ENCODE measurements at regions not wholly inside any gene's neighbourhood (a gene's known extent, or its start where the extent isn't known, plus 50 kb on each side); places are given as distances from the start of the nearest gene placed in this dataset.
A peak's percentile ranks its signal among the peaks of the same experiment; 100 is the strongest.

DNA sequence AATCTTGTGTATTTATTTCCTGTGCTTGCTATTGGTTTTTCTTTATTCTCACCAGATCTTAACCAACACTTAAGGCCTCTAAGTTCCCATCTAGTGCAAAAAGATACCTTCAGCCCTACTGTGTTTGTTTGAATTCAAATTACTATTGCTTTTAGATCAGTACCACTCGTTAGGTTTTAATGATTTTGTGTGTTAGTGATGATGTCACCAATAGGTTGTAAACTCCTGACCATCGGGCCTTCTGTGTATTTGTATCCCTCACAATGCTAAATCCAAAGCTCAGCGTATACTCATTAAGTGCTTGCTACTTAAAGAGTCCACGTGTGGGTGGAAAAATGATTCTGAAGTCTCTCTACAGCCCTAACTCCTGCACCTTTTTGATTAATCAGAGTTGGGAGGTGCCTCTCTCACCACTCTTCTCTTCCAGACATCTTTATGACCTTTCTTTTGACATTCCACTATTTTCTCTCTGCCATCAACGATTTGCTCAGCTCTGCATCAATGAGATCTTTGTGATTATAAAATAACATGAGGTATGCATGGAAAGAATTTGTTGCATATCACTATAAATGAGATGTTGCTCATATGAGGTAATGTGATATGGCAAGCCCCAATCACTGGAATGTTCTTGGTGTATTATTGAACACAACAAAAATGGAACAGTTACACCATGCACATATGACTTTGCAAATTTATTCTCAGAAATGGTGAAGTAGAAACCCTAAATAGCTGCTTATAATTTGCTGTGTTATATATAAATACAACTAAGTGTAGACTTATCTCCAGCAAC, 55.1 kb upstream of the LAMA2 start:
- no peak for DNase-seq (ENCODE audit: low spot score)
- TF ChIP-seq, protein P1, sequence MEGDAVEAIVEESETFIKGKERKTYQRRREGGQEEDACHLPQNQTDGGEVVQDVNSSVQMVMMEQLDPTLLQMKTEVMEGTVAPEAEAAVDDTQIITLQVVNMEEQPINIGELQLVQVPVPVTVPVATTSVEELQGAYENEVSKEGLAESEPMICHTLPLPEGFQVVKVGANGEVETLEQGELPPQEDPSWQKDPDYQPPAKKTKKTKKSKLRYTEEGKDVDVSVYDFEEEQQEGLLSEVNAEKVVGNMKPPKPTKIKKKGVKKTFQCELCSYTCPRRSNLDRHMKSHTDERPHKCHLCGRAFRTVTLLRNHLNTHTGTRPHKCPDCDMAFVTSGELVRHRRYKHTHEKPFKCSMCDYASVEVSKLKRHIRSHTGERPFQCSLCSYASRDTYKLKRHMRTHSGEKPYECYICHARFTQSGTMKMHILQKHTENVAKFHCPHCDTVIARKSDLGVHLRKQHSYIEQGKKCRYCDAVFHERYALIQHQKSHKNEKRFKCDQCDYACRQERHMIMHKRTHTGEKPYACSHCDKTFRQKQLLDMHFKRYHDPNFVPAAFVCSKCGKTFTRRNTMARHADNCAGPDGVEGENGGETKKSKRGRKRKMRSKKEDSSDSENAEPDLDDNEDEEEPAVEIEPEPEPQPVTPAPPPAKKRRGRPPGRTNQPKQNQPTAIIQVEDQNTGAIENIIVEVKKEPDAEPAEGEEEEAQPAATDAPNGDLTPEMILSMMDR (conservative IDR thresholded peaks at IDR 0.05; ENCODE audit: low read depth) = no peak
- POLR2A ChIA-PET (ENCODE audit: low non-redundant PET) = no interaction called here
- H3K27ac ChIP-seq = no peak overlapping the region
- CTCF ChIA-PET = no interaction called here

DNA sequence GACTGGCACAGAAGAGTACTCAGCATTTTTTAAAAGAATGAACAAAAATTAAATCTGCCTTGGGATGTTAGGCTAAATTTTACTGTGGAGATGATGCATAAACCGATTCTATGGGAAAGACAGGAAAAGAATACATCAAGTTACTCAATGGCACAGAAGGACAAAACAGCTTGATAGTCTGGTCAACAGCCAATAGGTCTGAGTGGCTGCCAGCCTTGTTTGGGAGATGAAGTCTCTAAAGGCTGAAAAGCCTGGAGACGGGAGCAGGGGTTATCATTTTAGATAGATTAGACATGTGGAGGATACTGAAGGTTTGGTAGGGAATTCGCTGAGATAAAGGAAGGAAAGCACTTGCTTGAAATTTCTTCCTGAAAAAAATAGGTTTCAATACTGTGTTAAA, 56.3 kb upstream of the LAMA2 start:
- no peak for DNase-seq (ENCODE audit: low spot score)

DNA sequence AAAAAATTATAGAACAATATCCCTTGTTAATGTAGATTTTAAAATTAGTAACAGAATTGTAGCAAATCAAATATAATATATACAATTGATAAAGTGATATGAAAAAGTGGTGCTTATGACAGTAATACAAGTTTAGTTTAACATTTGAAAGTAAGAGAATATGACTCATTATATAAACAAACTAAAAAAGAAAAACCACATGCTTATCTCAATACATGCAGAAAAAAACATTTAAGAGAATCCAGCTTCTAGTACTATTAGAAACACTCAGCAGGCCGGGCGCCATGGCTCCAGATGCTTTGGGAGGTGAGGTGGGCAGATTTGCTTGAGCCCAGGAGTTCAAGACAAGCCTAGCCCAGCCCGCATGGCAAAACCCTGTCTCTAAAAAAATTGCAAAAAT, 60.7 kb upstream of the LAMA2 start:
- POLR2A ChIA-PET (ENCODE audit: low non-redundant PET) = no interaction called here
- TF ChIP-seq, protein P1 (conservative IDR thresholded peaks at IDR 0.05; ENCODE audit: low read depth) = no peak
- no peak for DNase-seq (ENCODE audit: low spot score)
- CTCF ChIA-PET = interaction anchor here (0.6 kb wide), 1 partner anchor 19 kb away, joined by 3 read pairs; no protein-coding TSS in a partner anchor
- no peak overlapping the region for H3K27ac ChIP-seq

More for the DNA sequence above, 56.3 kb upstream of the LAMA2 start:
- CTCF ChIA-PET = no interaction called here
- no peak overlapping the region for H3K27ac ChIP-seq
- POLR2A ChIA-PET (ENCODE audit: low non-redundant PET) = no interaction called here
- TF ChIP-seq, protein P1 (conservative IDR thresholded peaks at IDR 0.05; ENCODE audit: low read depth) = no peak

DNA sequence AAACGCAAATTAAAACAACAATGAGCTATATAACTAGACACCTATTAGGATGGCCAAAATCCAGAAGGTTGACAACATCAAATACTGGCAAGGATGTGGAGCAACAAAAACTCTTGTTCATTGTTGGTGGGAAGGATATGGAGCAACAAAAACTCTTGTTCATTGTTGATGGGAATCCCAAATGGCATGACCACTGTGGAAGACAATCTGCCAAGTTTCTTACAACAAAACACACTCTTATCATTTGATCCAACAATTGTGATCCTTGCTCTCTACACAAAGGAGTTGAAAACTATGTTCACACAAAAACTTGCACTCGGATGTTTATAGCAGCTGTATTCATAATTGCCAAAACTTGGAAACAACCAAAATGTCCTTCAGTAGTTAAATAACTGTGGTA, 61.8 kb upstream of the LAMA2 start:
- CTCF ChIA-PET = no interaction called here
- TF ChIP-seq, protein P1 (conservative IDR thresholded peaks at IDR 0.05; ENCODE audit: low read depth) = no peak
- POLR2A ChIA-PET (ENCODE audit: low non-redundant PET) = no interaction called here
- H3K27ac ChIP-seq = no peak overlapping the region
- DNase-seq (ENCODE audit: low spot score) = no peak

DNA sequence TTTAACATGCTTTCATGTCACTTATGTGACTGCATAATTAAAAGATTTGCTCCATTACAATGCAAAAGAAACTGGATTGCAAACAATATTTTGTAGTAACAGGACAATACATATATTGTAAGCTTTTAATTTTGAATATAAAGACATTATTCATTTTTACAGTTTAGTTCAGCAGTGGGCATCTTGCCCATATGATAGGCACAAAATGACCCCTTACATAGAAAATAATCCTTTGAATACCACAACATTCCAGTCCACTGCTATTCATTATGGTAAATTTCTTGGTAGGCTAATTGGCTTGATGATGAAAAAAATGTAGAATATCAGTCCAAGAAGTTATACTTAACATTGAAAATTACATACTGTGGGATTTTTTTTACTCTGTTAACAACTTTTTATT, 74.1 kb upstream of the LAMA2 start:
- TF ChIP-seq, protein P1 (conservative IDR thresholded peaks at IDR 0.05; ENCODE audit: low read depth) = no peak
- H3K27ac ChIP-seq = no peak overlapping the region
- no peak for DNase-seq (ENCODE audit: low spot score)
- ChIA-PET CTCF (no interaction called here), POLR2A (ENCODE audit: low non-redundant PET) (no interaction called here)

DNA sequence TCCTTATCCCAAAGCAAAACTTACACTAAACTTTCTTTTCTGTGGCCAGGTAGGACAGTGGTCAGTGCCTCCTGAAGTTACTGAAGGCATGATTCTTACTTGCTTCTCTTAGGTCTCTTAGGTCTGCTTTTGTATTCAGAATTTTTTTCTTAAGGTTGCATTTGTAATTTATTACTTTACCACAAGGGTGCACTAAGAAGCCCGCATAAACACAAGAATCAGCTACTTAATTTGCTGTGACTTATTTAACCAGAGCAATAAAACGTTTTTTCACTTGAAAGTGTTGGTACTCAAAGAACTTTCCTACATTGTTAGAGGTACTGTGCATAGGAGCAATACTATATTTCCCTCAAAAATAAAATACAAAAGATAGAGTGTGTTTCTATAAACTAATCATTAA, 75.4 kb upstream of the LAMA2 start:
- POLR2A ChIA-PET (ENCODE audit: low non-redundant PET) = no interaction called here
- CTCF ChIA-PET = interaction anchor here (0.7 to 1.0 kb wide), 4 partner anchors 18 to 563 kb away, joined by 3 to 5 read pairs (median 4); no protein-coding TSS in a partner anchor
- DNase-seq (ENCODE audit: low spot score) = peak; percentile 8
- H3K27ac ChIP-seq = no peak overlapping the region
- TF ChIP-seq, protein P1 (conservative IDR thresholded peaks at IDR 0.05; ENCODE audit: low read depth) = peak; percentile 28; the same call in 1 of the 2 replicates

All from RWPE1 (cell line).